BLaER1 treated with 17β-estradiol and CSF1 and Interleukin-3, amounts not matched to agents 10 nM and 100 nM (cell line): ENCODE measurements at regions not wholly inside any gene's neighbourhood (a gene's known extent, or its start where the extent isn't known, plus 50 kb on each side); places are given as distances from the start of the nearest gene placed in this dataset.

Experiments
- H3K27ac ChIP-seq, 11 experiments: shearing (Covaris generic); formaldehyde crosslinking; 2 replicates each; pipeline ENCODE4 v1.8.1; 2022
- H3K27me3 ChIP-seq, 11 experiments: shearing (Covaris generic); formaldehyde crosslinking; 2 replicates each; pipeline ENCODE4 v1.8.1; 2022
- H3K36me3 ChIP-seq, 11 experiments: shearing (Covaris generic); formaldehyde crosslinking; 2 replicates each; pipeline ENCODE4 v1.8.1; 2022
- H3K4me1 ChIP-seq, 10 experiments: shearing (Covaris generic); formaldehyde crosslinking; 2 replicates each; pipeline ENCODE4 v1.8.1; 2022
- H3K4me2 ChIP-seq, 11 experiments: shearing (Covaris generic); formaldehyde crosslinking; 2 replicates each; pipeline ENCODE4 v1.8.1; 2022
- H3K4me3 ChIP-seq, 10 experiments: shearing (Covaris generic); formaldehyde crosslinking; 2 replicates each; pipeline ENCODE4 v1.8.1; 2022
- H3K9ac ChIP-seq, 11 experiments: shearing (Covaris generic); formaldehyde crosslinking; 2 replicates each; pipeline ENCODE4 v1.8.1; 2022
- H3K9me3 ChIP-seq, 11 experiments: shearing (Covaris generic); formaldehyde crosslinking; replicated peaks in 1 of 11; 2 replicates each; pipeline ENCODE4 v1.8.1; 2022
- H4K20me1 ChIP-seq, 11 experiments: shearing (Covaris generic); formaldehyde crosslinking; 2 replicates each; pipeline ENCODE4 v1.8.1; 2022
- Cebpa-rat ChIP-seq, 11 experiments: shearing (Covaris generic); IDR thresholded peaks; 2 replicates each; pipeline ENCODE4 v1.8.1; 2022

GRCh38 chrX:17291171-17291900 is 83.7 kb upstream of the NHS start:
- no peak overlapping the region for H3K4me3 ChIP-seq
- H3K9me3 ChIP-seq, result peaks cover 0 to 19% (median 4%) of the 10 kb centered on the region in 11 experiments; a peak in 13 of 22 replicates
- H3K27ac ChIP-seq, result no peak overlapping the region

GRCh38 chrX:17292111-17292527 is 82.9 kb upstream of the NHS start:
- no peaks in the 10 kb centered on the region for H4K20me1 ChIP-seq

More at GRCh38 chrX:17291171-17291900, 83.7 kb upstream of the NHS start:
- TF ChIP-seq Cebpa-rat (IDR thresholded peaks at IDR 0.05), result no peak
- no peak overlapping the region for H3K9ac ChIP-seq
- peak overlapping the region in 2 of 11 experiments; percentile 6 to 22; a peak in 2 of 22 replicates for H3K4me2 ChIP-seq
- H3K27me3 ChIP-seq, result peaks cover 78 to 100% (median 98%) of the 10 kb centered on the region in 11 experiments
- no peaks in the 10 kb centered on the region for H4K20me1 ChIP-seq
- no peaks in the 10 kb centered on the region for H3K36me3 ChIP-seq
- peaks cover 5 to 18% (median 6%) of the 10 kb centered on the region in 10 experiments; a peak in 14 of 20 replicates for H3K4me1 ChIP-seq

DNA sequence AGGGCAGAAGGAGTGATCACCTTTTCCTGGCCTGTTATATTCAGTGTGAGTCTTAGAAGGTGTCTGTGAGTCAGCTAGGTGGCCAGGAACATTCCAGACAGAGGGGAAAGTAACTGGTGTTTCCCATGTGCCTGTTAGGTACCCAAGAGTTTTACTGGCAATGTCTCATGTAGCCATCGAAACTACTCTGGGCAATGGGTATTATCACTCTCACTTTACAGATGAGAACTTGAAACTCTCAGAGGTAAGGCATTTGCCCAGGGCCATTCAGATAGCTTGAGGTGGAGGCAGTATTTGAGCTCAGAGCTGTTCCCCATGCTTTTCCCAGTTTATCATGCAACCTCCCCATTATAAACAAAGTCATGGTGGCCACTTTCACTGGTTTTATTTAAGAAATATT is 80.4 kb upstream of the NHS start:
- Histone ChIP-seq H3K9ac (no peak overlapping the region), H3K4me2 (no peak overlapping the region), H3K4me1 (peaks cover 0 to 24% (median 0%) of the 10 kb centered on the region in 10 experiments; a peak in 3 of 20 replicates), H4K20me1 (no peaks in the 10 kb centered on the region), H3K36me3 (no peaks in the 10 kb centered on the region), H3K27ac (no peak overlapping the region), H3K27me3 (peaks cover 51 to 88% (median 79%) of the 10 kb centered on the region in 11 experiments), H3K4me3 (no peak overlapping the region), H3K9me3 (peaks cover 0 to 18% (median 6%) of the 10 kb centered on the region in 11 experiments; a peak in 12 of 22 replicates)
- TF ChIP-seq Cebpa-rat (IDR thresholded peaks at IDR 0.05), result no peak

More at GRCh38 chrX:17292111-17292527, 82.9 kb upstream of the NHS start:
- TF ChIP-seq Cebpa-rat (IDR thresholded peaks at IDR 0.05), result no peak
- no peaks in the 10 kb centered on the region for H3K36me3 ChIP-seq
- H3K4me2 ChIP-seq, result peak overlapping the region in 2 of 11 experiments; percentile 6 to 22; a peak in 2 of 22 replicates
- no peak overlapping the region for H3K4me3 ChIP-seq
- H3K27me3 ChIP-seq, result peaks cover 74 to 100% (median 95%) of the 10 kb centered on the region in 11 experiments
- no peak overlapping the region for H3K27ac ChIP-seq
- H3K4me1 ChIP-seq, result peaks cover 0 to 14% (median 0%) of the 10 kb centered on the region in 10 experiments; a peak in 2 of 20 replicates
- H3K9ac ChIP-seq, result no peak overlapping the region
- peaks cover 0 to 14% (median 4%) of the 10 kb centered on the region in 11 experiments; a peak in 10 of 22 replicates for H3K9me3 ChIP-seq

GRCh38 chrX:17295791-17296190 is 79.2 kb upstream of the NHS start:
- H3K27ac ChIP-seq, result no peak overlapping the region
- H3K27me3 ChIP-seq, result peaks cover 38 to 86% (median 77%) of the 10 kb centered on the region in 11 experiments
- H3K9ac ChIP-seq, result no peak overlapping the region
- no peaks in the 10 kb centered on the region for H3K36me3 ChIP-seq
- no peak overlapping the region for H3K4me3 ChIP-seq
- peaks cover 0 to 24% (median 0%) of the 10 kb centered on the region in 10 experiments; a peak in 3 of 20 replicates for H3K4me1 ChIP-seq
- TF ChIP-seq Cebpa-rat (IDR thresholded peaks at IDR 0.05), result no peak
- H3K4me2 ChIP-seq, result no peak overlapping the region
- H3K9me3 ChIP-seq, result peaks cover 0 to 12% (median 0%) of the 10 kb centered on the region in 11 experiments; a peak in 5 of 22 replicates
- no peaks in the 10 kb centered on the region for H4K20me1 ChIP-seq

- Histone ChIP-seq H3K4me3 (no peak overlapping the region), H3K27me3 (peaks cover 16 to 83% (median 61%) of the 10 kb centered on the region in 11 experiments), H4K20me1 (no peaks in the 10 kb centered on the region), H3K9me3 (peaks cover 0 to 13% (median 4%) of the 10 kb centered on the region in 11 experiments; a peak in 11 of 22 replicates), H3K36me3 (no peaks in the 10 kb centered on the region), H3K27ac (no peak overlapping the region), H3K4me1 (peaks cover 0 to 12% (median 0%) of the 10 kb centered on the region in 10 experiments; a peak in 3 of 20 replicates), H3K9ac (no peak overlapping the region), H3K4me2 (peak overlapping the region in 1 of 11 experiments; percentile 0; a peak in 1 of 22 replicates)
- no peak for TF ChIP-seq Cebpa-rat (IDR thresholded peaks at IDR 0.05)
Measured at GRCh38 chrX:17298564-17298963, 76.4 kb upstream of the NHS start.

DNA sequence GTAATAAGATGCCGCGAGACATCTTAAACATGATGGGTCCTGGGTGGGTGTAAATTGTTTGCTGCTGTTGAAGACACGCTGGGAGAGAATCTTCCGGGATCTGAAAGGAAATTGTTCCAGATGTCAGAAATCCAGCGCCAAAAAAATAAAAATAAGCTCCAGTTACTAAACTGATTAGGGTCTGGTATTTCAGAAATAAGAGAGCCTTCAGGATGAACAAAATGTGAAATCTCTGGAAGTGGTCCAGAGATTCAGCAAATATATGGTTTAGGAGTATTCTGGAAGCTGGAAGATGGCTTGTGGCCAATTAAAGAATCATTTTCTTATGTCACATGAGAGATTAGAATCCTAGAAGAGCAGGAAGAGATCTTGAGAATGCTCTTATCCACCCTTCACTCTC is 75.8 kb upstream of the NHS start:
- no peak for TF ChIP-seq Cebpa-rat (IDR thresholded peaks at IDR 0.05)
- H3K9me3 ChIP-seq, result peaks cover 0 to 20% (median 8%) of the 10 kb centered on the region in 11 experiments; a peak in 12 of 22 replicates
- H3K4me3 ChIP-seq, result no peak overlapping the region
- H3K4me2 ChIP-seq, result no peak overlapping the region
- no peaks in the 10 kb centered on the region for H3K36me3 ChIP-seq
- H3K4me1 ChIP-seq, result peaks cover 0 to 12% (median 0%) of the 10 kb centered on the region in 10 experiments; a peak in 3 of 20 replicates
- no peaks in the 10 kb centered on the region for H4K20me1 ChIP-seq
- no peak overlapping the region for H3K27ac ChIP-seq
- H3K27me3 ChIP-seq, result peaks cover 10 to 83% (median 58%) of the 10 kb centered on the region in 11 experiments
- no peak overlapping the region for H3K9ac ChIP-seq

- H4K20me1 ChIP-seq, result no peaks in the 10 kb centered on the region
- H3K9ac ChIP-seq, result no peak overlapping the region
- H3K36me3 ChIP-seq, result no peaks in the 10 kb centered on the region
- H3K9me3 ChIP-seq, result peaks cover 0 to 7% (median 0%) of the 10 kb centered on the region in 11 experiments; a peak in 1 of 22 replicates
- no peak overlapping the region for H3K4me2 ChIP-seq
- H3K27me3 ChIP-seq, result peaks cover 33 to 67% (median 55%) of the 10 kb centered on the region in 11 experiments
- no peak overlapping the region for H3K27ac ChIP-seq
- no peak overlapping the region for H3K4me3 ChIP-seq
- H3K4me1 ChIP-seq, result no peaks in the 10 kb centered on the region
- no peak for TF ChIP-seq Cebpa-rat (IDR thresholded peaks at IDR 0.05)
Measured at GRCh38 chrX:17323397-17323796, 51.6 kb upstream of the NHS start.
